ENCODE measurements at regions not wholly inside any gene's neighbourhood (a gene's known extent, or its start where the extent isn't known, plus 50 kb on each side); places are given as distances from the start of the nearest gene placed in this dataset.
A peak's percentile ranks its signal among the peaks of the same experiment; 100 is the strongest.
"Not testable (repeated sequence)": the region's sequence is repeated elsewhere in the genome, so short reads cannot be mapped to it uniquely, and the experiment has no call there.

DNA sequence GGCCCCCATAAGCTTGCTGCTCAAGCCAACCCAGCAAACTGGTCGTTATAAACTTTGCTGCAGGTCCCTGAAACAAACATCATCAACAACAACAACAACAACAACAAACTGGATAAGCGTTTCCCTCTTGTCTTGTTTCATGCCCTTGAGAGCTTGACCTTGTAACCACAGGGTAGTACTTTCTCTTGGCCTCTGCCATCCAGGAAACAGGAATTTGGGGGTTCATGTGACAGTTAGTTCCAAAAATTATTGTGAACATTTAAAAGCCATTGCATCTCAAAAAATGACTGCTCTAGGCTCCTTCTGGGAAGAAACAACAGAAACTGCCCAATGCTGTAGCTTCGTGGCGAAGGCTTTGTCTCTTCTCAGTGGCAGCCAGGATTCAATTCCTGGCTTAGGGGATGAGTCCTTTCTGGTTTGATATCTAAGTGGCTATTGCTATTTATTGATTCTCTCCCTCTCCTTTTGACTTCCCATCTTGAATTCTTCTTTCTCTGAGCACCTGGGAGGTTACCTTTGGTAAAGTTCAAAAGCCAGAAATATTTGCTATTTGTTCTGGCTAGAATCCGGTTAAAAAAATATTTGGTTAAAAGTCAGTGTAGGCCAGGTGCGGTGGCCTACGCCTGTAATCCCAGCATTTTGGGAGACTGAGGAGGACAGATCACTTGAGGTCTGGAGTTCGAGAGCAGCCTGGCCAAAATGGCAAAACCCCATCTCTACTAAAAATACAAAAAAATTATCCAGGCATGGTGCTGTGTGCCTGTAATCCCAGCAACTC lies 52.0 kb upstream of the CPM start:
- DNase-seq = no peak

DNA sequence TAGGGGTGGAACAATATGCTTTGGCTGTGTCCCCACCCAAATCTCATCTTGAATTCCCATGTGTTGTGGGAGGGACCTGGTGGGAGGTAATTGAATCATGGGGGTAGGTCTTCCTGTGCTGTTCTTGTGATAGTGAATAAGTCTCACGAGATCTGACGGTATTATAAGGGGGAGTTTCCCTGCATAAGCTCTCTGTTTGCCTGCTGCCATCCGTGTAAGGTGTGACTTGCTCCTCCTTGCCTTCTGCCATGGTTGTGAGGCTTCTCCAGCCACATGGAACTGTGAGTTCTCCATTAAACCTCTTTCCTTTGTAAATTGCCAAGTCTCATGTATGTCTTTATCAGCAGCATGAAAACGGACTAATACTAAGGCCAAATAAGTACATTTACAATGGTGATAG lies 64.6 kb upstream of the CPM start:
- not testable (repeated sequence) for DNase-seq

DNA sequence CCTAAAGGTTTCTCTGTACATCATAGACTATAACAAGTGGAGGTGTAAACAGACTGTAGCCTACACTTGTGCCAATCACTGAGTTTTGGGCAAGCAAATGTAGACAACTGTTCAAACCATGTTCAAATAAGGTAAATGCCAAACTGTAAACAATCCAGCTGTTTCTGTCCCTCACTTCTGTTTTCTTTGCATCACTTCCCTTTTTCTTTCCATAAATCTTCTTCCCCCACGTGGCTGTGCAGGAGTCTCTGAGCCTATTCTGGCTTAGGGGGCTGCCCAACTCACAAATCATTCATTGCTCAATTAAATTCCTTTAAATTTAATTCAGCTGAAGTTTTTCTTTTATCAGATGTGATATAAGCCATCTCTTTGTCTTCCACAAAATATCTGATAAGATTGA lies 65.1 kb upstream of the CPM start:
- DNase-seq = peak; percentile 44

DNA sequence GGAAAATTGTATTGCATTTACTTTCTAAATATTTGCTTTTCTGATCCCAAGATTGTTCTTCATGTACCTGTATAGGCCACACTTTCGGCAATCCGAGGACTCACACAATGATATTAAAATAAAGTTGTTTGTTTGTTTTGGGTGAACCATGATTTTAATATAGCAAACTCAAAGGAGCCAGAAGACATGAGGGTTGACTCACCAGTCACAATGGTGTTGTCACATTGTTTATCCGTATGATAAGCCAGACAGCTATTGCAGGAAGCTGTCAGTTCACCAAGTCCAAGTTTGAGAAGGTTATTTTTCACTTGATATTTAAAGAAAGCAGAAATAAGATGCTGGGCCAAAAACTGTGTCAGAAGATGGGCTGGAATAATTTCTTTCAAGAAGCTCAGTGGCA lies 67.1 kb upstream of the CPM start:
- no peak for DNase-seq

DNA sequence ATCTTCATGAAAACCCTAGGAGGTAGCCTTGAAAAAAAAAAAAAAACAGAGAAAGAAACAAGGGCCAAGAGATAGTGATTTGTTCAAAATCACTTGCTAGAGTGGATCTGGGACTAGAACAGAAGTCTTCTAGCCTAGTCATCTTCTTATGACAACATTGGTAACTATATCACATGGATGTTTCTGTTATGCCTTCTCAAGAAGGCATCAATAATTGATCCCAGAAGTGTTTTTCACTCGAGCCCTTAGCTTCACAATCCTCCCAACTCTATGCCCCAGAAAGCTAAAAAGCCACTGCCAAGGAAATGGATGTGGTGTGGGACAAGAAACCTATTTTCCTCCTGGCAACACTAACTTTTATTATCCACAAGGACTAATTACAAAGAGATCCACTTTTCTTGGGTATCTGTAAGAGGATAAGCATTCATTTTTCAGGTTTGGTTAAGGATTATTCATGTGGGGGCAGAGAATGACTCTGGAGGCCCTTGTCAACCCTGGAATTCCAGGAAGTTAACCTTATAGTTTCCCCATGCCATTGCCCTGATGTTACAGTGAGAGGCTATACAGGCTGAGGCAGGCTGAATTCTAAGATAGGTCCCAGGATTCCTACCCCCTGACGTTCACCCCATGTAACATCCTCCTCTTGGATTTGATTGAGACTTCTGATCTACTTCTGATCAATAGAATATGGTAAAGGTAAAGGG lies 67.7 kb upstream of the CPM start:
- DNase-seq = no peak

DNA sequence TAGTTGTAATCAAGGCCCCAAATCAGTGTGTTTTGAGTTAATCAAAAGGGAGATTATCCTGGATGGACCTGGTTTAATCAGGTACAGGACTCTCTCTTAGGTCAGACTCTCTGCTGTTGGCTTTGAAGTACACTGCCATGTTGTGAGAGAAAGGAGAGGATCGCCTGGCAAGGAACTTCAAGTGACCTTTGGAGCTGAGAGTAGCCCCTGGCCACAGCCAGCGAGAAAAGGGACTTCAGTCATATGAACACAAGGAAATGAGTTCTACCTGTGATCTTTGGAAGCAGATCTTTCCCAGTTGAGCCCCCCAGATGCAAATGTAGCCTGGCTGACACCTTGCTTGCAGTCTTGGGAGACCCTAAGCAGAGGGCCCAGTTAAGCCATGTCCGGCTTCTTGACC lies 68.3 kb upstream of the CPM start:
- no peak for DNase-seq

DNA sequence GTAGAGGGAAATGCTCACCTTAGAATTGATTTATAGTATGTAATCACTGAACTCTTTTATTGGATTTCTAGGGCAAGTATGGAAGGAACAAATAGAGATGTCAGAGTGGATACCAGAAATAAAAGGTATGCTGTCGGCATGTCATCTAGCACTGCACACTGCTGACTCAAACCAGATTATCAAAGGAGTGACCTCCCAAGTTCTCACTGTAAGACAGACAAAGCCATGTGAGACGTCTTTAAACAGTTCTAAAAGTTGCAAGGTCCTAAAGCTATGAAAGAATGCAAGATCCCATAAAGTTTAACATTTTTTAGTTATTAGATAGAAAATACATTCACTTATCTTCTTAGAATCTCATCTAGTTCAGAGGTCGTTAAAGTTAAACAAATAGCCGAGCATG lies 70.0 kb upstream of the CPM start:
- no peak for DNase-seq

DNA sequence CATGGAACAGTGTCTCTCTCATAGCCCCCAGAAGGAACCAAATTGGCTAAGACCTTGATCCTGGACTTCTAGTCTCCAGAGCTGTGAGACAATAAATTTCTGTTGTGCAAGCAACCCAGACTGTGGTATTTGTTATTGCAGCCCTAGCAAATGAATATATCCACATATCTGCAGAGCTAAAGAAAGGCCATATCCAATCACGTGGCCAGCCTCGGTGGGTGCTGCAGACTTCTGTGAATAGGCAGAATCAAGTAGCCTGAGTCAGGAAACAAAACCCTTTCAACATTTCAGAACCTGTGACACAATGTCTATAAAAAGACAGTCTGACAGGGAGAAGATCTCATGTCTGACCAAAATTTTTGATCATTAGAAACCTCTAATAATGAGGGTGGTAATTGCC lies 71.0 kb upstream of the CPM start:
- DNase-seq = no peak

DNA sequence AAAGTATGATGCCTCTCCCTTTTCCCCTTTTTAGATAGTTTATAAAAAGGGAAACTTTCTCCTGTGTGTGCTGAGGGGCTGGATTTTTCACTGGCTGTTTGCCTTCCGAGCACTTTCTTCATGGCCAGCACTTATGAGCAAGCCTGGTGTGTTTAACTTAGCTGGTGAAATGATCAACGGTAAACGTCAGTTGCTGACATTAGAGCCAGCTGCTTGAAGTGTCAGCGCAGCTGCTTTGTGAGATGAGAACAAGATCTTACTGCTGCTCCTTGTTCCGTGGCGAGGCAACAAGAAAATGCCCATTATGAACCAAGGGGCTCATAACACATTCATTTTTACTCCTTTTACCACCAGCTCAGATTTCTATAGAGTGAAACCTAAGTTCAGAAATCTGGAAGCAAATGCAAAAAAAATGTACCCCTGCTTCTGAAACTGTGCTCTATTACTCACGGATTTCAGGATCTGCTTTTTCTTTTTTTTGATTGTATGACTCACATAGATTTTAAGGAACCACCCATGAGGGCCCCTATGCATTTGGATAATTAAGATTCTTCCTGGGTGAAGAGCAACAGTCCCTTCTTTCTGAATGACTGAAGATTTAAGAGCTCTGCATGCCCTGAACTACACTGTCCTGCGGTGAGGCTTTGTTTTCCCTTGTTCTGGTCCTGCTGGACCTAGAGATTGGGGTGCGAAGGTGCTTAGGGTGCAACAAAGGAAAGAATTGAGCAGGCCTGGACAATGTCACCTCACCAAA lies 74.3 kb upstream of the CPM start:
- DNase-seq = peak; percentile 18

DNA sequence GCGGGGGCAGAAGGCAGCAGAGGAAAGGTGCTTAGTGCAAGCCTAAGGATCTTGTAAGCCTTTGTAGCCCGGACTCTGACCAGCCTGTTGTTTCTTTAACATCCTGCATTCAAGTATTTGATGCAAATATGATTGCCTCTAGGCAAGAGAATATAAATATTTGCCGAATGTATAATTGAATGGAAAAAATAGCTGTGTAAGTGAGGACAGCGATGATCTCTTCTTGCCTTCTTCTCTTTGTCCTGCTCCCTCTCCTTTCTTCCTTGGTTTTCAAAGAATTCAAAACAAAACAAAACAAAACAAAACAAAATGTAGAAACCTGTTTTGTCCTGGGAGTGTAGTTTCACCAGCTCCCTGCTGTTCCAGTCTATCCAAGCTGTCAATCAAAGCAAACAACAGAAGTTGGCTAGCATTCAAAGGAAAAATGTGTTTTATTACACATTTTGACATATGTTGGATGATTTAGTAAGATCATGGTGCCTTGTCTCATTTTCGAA lies 74.9 kb upstream of the CPM start:
- DNase-seq = no peak

DNA sequence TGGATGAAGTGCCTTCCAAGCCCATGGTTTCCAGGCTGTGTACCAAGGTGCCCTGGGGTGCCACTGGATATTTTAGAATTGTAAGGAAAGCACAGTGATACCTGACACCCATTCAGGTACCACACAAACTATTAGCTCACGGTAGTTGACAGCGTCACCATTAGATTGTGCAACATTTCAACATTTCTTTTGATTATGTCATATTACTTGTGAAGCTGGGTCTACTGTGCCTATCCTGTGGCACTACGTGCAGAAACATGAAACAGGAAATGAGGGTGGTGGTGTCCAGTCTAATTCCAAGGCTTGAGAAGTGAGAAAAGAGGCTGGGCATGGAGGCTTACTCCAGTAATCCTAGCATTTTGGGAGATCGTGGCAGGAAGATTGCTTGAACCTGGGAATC lies 75.5 kb upstream of the CPM start:
- DNase-seq = peak; percentile 28

DNA sequence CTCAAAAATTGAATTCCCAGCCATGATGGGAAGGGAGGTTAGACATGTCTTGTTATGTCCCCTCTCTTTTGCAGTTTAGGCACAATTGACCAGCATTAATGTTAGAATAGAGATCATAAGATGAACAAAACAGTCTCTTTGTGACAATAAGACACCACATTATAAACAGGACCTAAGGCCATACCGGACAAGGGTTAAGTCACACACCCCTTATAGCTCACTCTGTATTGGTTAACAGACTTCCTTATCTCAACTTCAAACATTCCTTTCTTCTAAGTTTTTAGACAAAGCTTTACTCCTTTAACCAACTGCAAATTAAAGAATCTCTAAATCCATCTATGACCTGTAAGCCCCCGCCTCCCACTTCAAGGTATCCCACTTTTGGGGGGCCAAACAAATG lies 81.1 kb upstream of the CPM start:
- no peak for DNase-seq

DNA sequence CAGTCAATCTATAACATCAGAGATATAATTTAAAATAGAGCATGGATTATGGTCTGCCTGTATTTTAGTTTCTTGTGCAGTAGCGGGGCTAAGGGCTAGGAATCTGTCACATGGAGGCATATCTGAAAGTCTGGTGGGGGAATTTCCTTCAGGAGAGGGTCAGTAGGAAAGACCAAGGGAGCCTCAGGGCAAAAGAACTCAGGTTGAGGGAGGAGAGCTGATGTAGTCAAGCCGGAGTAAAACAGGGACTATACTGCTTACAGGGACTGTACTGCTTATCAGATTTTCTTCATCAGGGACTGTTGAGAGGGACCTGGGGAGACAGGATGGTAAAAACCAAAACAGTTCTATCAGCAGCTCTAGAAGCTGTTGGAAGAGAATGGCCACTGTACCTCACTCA lies 82.0 kb upstream of the CPM start:
- no peak for DNase-seq

DNA sequence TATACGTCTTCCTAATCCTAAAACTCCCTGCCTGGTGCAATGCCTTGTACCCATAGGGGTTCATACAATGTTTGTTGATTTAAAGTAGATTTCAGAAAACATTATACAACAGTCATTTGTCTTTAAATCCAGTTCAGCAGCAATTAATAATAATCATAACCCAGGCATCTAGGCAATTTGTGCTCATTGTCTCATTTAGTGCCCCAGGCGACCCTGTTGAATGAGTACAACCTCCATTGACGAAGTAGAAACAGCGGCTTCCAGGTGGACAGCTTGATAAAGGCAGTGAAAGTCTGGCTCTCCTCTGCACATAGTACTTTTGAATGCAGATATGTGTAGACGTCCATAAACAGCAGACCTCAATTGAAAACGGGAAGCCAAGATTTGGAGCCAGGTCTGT lies 82.9 kb upstream of the CPM start:
- DNase-seq = no peak

DNA sequence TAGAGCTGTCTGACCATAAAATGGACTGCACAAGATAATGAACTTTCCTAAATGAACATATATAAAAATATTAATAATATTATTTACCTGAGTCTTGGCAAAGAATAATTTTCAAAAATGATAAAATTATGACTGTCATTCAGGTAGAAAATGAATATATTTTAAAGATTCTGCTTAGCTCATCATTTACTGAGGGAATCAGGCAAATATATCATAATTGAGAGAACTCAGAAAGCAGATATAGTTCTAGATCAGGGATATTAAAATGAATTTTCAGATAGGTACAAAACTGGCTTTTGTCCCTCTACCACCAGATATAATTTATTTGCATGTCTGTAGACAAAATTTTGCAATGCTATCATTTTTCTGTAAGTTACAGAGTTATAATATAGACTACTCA lies 86.1 kb upstream of the CPM start:
- no peak for DNase-seq

DNA sequence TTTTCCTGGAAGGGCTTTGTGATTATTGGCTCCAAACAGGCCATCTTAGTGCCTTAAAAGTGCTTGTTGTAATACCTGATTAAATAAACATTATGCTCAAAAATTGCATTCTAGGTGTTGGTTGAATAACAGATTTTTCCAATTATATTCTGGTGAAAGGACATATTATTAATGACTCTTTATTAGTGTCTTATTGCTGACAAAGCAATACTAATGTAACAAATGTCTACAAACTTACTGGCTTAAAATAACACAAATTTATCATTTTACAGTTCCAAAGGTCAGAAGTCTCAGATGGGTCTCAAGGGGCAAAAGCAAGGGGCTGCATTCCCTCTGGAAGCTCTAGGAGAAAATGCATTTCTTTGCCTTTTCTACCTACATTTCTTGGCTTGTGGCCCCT lies 86.9 kb upstream of the CPM start:
- no peak for DNase-seq

DNA sequence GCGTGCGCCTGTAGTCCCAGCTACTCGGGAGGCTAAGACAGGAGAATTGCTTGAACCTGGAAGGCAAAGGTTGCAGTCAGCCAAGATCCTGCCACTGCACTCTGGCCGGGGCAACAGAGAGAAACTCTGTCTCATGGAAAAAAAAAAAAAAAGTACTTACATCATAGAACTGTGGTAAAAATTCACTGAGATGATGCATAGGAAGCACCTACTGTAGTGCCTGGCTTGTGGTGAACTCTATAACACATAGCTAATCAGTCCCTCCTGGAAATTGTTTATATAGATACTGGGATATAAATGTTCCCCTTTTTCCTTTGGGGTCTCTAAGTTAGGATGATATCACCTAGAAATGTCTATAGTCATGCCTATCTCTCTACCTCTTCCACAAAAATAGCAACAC lies 89.7 kb upstream of the CPM start:
- DNase-seq = no peak

DNA sequence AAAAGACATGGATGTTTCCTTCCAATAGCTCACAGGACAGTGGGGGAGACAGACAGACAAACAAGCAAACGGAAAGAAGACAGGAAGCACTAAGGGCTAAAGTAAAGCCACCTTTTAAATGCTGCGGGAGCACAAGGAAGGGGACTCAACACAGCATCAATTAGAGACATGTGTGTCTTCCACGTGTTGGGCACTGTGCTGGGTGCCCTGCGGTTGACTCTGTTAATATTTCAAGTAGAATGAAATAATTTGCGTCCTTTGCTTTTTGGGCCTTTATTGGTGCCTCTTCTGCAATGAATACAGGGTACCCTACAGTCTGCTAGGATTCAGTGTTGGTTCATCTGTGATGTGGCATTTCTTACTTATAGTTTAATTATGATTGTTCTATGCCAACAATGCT lies 90.9 kb upstream of the CPM start:
- no peak for DNase-seq

DNA sequence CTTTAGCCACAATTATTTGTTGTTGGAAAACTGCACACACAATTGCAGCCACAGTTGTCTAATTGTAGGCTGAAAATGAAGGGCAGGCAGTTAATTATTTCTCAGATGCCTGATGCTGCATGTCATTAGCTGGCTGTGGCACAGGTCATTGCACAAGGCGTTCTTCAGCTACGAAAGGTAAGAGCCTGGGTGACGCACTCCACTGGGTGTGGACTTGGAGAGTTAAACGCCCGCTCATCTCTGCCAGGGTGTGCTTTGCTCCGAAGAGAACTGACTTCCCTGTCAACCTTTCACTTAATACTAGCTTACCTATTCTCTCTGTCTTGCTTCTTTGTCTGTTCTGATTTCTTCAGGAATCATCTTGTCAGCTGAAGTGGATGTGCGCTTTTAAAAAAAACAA lies 91.4 kb upstream of the CPM start:
- no peak for DNase-seq

DNA sequence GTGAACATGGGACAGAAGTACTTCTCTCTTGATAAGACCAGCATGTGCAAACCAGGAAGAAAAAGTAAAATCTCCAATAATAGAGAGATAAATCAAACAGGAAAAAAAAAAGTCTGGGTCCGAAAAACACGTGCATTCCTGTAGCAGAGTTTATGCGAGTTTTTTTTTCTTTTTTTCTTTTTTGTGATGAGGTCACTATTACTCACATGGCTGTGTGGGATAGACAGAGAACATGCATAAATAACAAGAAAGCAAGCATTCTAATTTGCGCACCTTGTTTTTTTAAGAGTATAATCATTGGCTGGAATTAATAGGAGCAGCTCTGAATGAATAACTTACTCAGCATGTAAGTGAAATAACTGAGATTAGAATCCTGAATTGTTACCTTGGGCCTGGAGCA lies 91.9 kb upstream of the CPM start:
- no peak for DNase-seq

DNA sequence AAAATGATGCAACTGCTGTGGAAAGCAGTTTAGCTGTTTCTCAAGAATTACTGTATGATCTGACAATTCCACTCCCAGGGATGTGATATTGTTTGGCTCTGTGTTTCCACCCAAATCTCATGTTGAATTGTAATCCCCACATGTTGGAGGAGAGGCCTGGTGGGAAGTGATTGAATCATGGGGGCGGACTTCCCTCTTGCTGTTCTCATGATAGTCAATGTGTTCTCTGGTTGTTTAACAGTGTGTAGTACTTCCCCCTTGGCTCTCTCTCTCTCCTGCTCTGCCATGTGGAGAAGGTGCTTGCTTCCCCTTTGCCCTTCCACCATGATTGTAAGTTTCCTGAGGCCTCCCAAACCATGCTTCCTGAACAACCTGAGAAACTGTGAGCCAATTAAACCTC lies 93.4 kb upstream of the CPM start:
- no peak for DNase-seq

DNA sequence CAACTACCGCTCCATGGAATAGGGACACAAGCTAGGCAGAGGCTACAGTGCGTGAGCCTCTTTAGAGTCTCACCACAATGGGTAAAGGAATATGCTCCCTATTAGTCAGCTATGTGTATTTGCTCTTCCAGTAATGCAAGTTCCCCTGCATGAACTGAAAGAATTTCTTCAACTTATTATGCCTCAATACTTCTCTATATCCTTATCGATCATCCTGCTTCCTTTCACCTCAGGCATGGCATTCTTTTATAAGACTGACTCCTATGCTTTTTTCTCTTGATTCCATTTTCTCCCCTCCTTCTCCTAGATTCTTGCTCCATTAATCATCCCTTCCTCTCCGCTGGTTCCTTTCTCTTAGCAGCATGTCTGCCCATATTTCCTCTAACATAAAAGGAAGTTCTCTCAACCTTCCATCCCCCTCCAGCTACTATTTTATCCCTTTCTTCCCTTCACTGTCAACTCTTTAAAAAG lies 94.5 kb upstream of the CPM start:
- DNase-seq = no peak

DNA sequence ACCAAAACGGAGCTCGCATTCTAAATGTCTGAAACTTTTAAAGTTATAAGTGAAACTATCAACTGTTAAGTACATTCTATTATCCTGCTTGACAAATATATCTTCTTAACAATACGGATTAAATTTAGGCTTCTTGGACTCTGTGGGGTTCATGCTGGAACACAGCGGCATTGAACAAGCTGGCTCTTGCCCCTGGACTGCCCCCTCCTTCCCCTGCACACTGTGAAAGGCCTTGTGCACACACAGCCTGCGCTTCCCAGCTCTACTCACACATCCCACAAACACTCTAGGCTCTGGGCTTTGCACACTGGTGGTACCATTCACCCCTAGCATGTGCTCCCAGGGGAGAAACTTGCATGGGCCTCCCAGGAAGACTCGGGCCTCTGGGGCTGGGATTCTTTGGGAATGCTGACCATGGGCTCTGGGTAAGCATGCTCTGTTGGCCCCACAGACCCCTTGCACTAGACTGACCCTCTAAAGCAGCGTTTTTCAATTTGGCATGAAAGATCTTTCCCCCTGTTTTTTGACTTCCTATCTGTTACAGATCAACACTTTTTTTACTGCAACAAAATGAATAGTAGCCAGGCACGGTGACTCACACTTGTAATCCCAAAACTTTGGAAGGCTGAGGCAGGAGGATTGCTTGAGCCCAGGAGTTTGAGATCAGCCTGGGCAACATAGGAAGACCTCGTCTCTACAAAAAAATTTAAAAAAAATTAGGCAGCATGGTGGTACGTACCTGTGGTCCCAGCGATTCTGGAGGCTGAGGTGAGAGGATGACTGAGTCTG lies 96.2 kb upstream of the CPM start:
- no peak for DNase-seq

Data from hematopoietic multipotent progenitor cell treated with erythropoietin and hydrocortisone succinate and interleukin-3 and kit ligand, for 4 days (in vitro differentiated cells).